Endothelial cell of umbilical vein (primary cell): ENCODE measurements at regions not wholly inside any gene's neighbourhood (a gene's known extent, or its start where the extent isn't known, plus 50 kb on each side); places are given as distances from the start of the nearest gene placed in this dataset.

Source experiments
- BruUV-seq: library from RNA; stranded (reverse); fragments of 400-500 nt; replicated peaks from 2 replicates; lab custom pipeline; 2021; lab: Mats Ljungman, UMichigan
- CTCF ChIA-PET: fragments of 300-600, 350-600 bp; sonication (Branson Sonifier 250); formaldehyde crosslinking; loops from one replicate; lab custom pipeline; 2021; ENCODE audit warnings: antibody characterized with exemption, inconsistent platforms; lab: Charles Lee
- POLR2A ChIA-PET: fragments of 300-600, 350-600 bp; sonication (Branson Sonifier 250); formaldehyde crosslinking; loops from one replicate; lab custom pipeline; 2021; ENCODE audit warnings: antibody characterized with exemption, inconsistent platforms; lab: Charles Lee
- DNase-seq: peaks from one replicate; pipeline ENCODE4 v3.0.0-alpha.2; 2011; ENCODE audit warnings: low read depth, low spot score
- FAIRE-seq: peaks from 2 replicates; lab custom pipeline; 2011; peaks lifted over from hg19 to GRCh38; lab: Jason Lieb, UNC
- H2AFZ ChIP-seq: 2 replicates; pipeline ENCODE4 v1.6.0; 2012; ENCODE audit warnings: low read depth, low read length, control low read depth, inconsistent platforms
- H3K27ac ChIP-seq: 2 replicates; pipeline ENCODE4 v1.5.1; 2011; ENCODE audit warnings: low read depth, mild to moderate bottlenecking, control low read depth, low read length, moderate library complexity; ENCODE audit not compliant: insufficient read depth
- H3K27me3 ChIP-seq, 2 experiments: 2 replicates each; pipeline versions ENCODE4 v1.6.0 to v1.6.1; 2011; ENCODE audit warnings: low read length in 2 of 2, mixed read lengths in 1 of 2; ENCODE audit not compliant: control insufficient read depth in 2 of 2, insufficient read depth in 2 of 2
- H3K36me3 ChIP-seq, 2 experiments: 2 replicates in 1 of 2; 3 replicates in 1 of 2; pipeline ENCODE4 v1.5.1; 2011; ENCODE audit warnings: low read length in 2 of 2, mild to moderate bottlenecking in 1 of 2, moderate library complexity in 1 of 2; ENCODE audit not compliant: control insufficient read depth in 2 of 2, insufficient read depth in 2 of 2; ENCODE audit errors: extremely low read depth in 1 of 2
- H3K4me1 ChIP-seq: 3 replicates; pipeline ENCODE4 v1.5.1; 2011; ENCODE audit warnings: mild to moderate bottlenecking, low read length; ENCODE audit not compliant: control insufficient read depth, insufficient read depth; ENCODE audit errors: extremely low read depth
- H3K4me2 ChIP-seq: 2 replicates; pipeline ENCODE4 v1.6.1; 2011; ENCODE audit warnings: low read length, control low read depth, mixed read lengths; ENCODE audit not compliant: insufficient read depth
- H3K4me3 ChIP-seq, 3 experiments: fragments of 200-600 bp in 1 of 3; sonication (generic), shearing (Covaris generic) in 1 of 3; replicated peaks in 1 of 3; 2 replicates each; pipeline ENCODE4 v1.5.1; 2011 to 2016; ENCODE audit warnings: control low read depth in 3 of 3, low read length in 3 of 3, mild to moderate bottlenecking in 2 of 3, inconsistent platforms in 1 of 3, low read depth in 1 of 3, moderate library complexity in 1 of 3; ENCODE audit not compliant: insufficient read depth in 1 of 3
- H3K79me2 ChIP-seq: 2 replicates; pipeline ENCODE4 v1.6.0; 2012; ENCODE audit warnings: low read length, inconsistent platforms; ENCODE audit not compliant: control insufficient read depth, insufficient read depth
- H3K9ac ChIP-seq: replicated peaks from 2 replicates; pipeline ENCODE3; 2011; ENCODE audit warnings: low read length, control low read depth; ENCODE audit not compliant: insufficient read depth; ENCODE audit errors: extremely low read depth
- H3K9me1 ChIP-seq: replicated peaks from 3 replicates; pipeline ENCODE4 v1.6.0; 2011; ENCODE audit warnings: mild to moderate bottlenecking, low read length; ENCODE audit not compliant: control insufficient read depth, insufficient read depth; ENCODE audit errors: extremely low read depth
- H3K9me3 ChIP-seq: replicated peaks from 2 replicates; pipeline ENCODE4 v1.5.1; 2012; ENCODE audit warnings: low read length, inconsistent platforms; ENCODE audit not compliant: control insufficient read depth, insufficient read depth
- H4K20me1 ChIP-seq: replicated peaks from 2 replicates; pipeline ENCODE3; 2011; ENCODE audit warnings: mild to moderate bottlenecking, low read length; ENCODE audit not compliant: control insufficient read depth, insufficient read depth; ENCODE audit errors: extremely low read depth
- CTCF ChIP-seq, 2 donors: IDR thresholded peaks; 1 replicate in 1 of 2; 2 replicates in 1 of 2; pipeline ENCODE4 v1.5.1; 2011; ENCODE audit warnings: low read length in 2 of 2, mild to moderate bottlenecking in 2 of 2, moderate library complexity in 2 of 2, control low read depth in 1 of 2, inconsistent platforms in 1 of 2, low read depth in 1 of 2; ENCODE audit not compliant: insufficient read depth in 1 of 2; ENCODE audit errors: extremely low read depth in 1 of 2
- EZH2 ChIP-seq: IDR thresholded peaks from 2 replicates; pipeline ENCODE4 v1.6.1; 2012; ENCODE audit warnings: borderline replicate concordance, low read depth, mild to moderate bottlenecking, moderate library complexity, low read length, inconsistent platforms; ENCODE audit not compliant: severe bottlenecking
- FOS ChIP-seq: IDR thresholded peaks from 2 replicates; pipeline ENCODE4 v1.6.1; 2011; ENCODE audit warnings: mild to moderate bottlenecking, low read length, moderate library complexity, borderline replicate concordance; ENCODE audit not compliant: insufficient read depth
- GATA2 ChIP-seq: IDR thresholded peaks from 2 replicates; pipeline ENCODE4 v1.7.0; 2011; ENCODE audit warnings: low read depth, mild to moderate bottlenecking, moderate library complexity, mixed read lengths, low read length; ENCODE audit not compliant: insufficient read length, insufficient read depth
- JUN ChIP-seq: IDR thresholded peaks from 2 replicates; pipeline ENCODE4 v1.6.1; 2011; ENCODE audit warnings: borderline replicate concordance, low read depth; ENCODE audit not compliant: insufficient read length, insufficient read depth
- MAX ChIP-seq: IDR thresholded peaks from 2 replicates; pipeline ENCODE4 v1.6.1; 2011; ENCODE audit not compliant: insufficient read depth, insufficient read length
- MYC ChIP-seq: IDR thresholded peaks from one replicate; pipeline ENCODE4 v1.6.1; 2011; ENCODE audit warnings: mild to moderate bottlenecking, low read depth, low read length
- POLR2A ChIP-seq: IDR thresholded peaks from 2 replicates; pipeline ENCODE4 v1.6.1; 2012; ENCODE audit warnings: low read depth, mild to moderate bottlenecking, control low read depth, low read length
- POLR2AphosphoS5 ChIP-seq: IDR thresholded peaks from 2 replicates; pipeline ENCODE4 v1.6.1; 2012; ENCODE audit warnings: low read depth, mild to moderate bottlenecking, control low read depth, low read length, moderate library complexity; ENCODE audit not compliant: insufficient read depth
- dilution Hi-C: fragments of 300-500 bp; cut with MboI; formaldehyde crosslinking; loops from one replicate; pipeline ENCODE4 v1.15.0; 2019; ENCODE audit warnings: low sequenced_read_pairs; ENCODE audit not compliant: extremely low pct_ligation_motif_present
- intact Hi-C: fragments of 100-400 bp; cut with micrococcal nuclease; formaldehyde crosslinking; loops from one replicate; pipeline ENCODE4 v1.10.0; 2022

- FAIRE-seq (no peak), DNase-seq (no peak)
- H4K20me1 ChIP-seq: no peaks in the 10 kb centered on the region
- TF ChIP-seq MAX (no peak), GATA2 (no peak), FOS (no peak), CTCF (IDR thresholded peaks at IDR 0.05; ENCODE audit: extremely low read depth in 1 of 2, insufficient read depth in 1 of 2, low read depth in 1 of 2, low read length in 2 of 2) (no peak), MYC (no peak), POLR2AphosphoS5 (no peak), EZH2 (no peak), POLR2A (no peak), JUN (no peak)
- H3K27me3 ChIP-seq: no peaks in the 10 kb centered on the region
- POLR2A ChIA-PET: no interaction called here
- H3K4me2 ChIP-seq: no peak overlapping the region
- no peak overlapping the region for H3K4me3 ChIP-seq
- H2AFZ ChIP-seq: no peak overlapping the region
- H3K79me2 ChIP-seq: no peaks in the 10 kb centered on the region
- H3K9ac ChIP-seq: no peak overlapping the region
- CTCF ChIA-PET: no interaction called here
- H3K9me3 ChIP-seq: no peaks in the 10 kb centered on the region
- H3K4me1 ChIP-seq: no peaks in the 10 kb centered on the region
- BruUV-seq: no TSS peak
- dilution Hi-C loops (no loop called here), intact Hi-C loops (no loop called here)
- no peaks in the 10 kb centered on the region for H3K9me1 ChIP-seq
- H3K36me3 ChIP-seq: no peaks in the 10 kb centered on the region
- no peak overlapping the region for H3K27ac ChIP-seq
Observed at GRCh38 chr3:139762302-139762701, 84.5 kb upstream of the NMNAT3 start.
